OCI-LY7 (cell line): ENCODE measurements at regions not wholly inside any gene's neighbourhood (a gene's known extent, or its start where the extent isn't known, plus 50 kb on each side); places are given as distances from the start of the nearest gene placed in this dataset.

Experiments
- BruUV-seq: library from RNA; stranded (reverse); fragments of 400-500 nt; replicated peaks from 2 replicates; lab custom pipeline; 2021; lab: Mats Ljungman, UMichigan
- CTCF ChIA-PET: fragments of 300-600 bp; sonication (Branson Sonifier 250); formaldehyde crosslinking; loops from one replicate; lab custom pipeline; 2022; ENCODE audit warnings: antibody characterized with exemption; ENCODE audit not compliant: unreplicated experiment; lab: Charles Lee
- POLR2A ChIA-PET: fragments of 300-600 bp; sonication (Branson Sonifier 250); formaldehyde crosslinking; loops from one replicate; lab custom pipeline; 2022; ENCODE audit warnings: antibody characterized with exemption; lab: Charles Lee
- DNase-seq: peaks from one replicate; pipeline ENCODE4 v3.0.0-alpha.2; 2015; ENCODE audit warnings: low spot score
- H2AFZ ChIP-seq: fragments of 200-600 bp; sonication (generic), shearing (Covaris generic); 2 replicates; pipeline ENCODE4 v1.6.1; 2014; ENCODE audit warnings: mild to moderate bottlenecking, antibody characterized with exemption, low read length, moderate library complexity
- H3K27ac ChIP-seq: fragments of 200-600 bp; sonication (generic); 2 replicates; pipeline ENCODE4 v1.5.1; 2014; ENCODE audit warnings: mixed run types, low read depth, mild to moderate bottlenecking, moderate library complexity, low read length, inconsistent platforms; ENCODE audit not compliant: poor library complexity, severe bottlenecking
- H3K36me3 ChIP-seq: fragments of 200-600 bp; sonication (generic); 2 replicates; pipeline ENCODE4 v1.6.1; 2014; ENCODE audit warnings: mild to moderate bottlenecking, antibody characterized with exemption, low read length, moderate library complexity, mixed read lengths; ENCODE audit not compliant: insufficient read depth
- H3K4me1 ChIP-seq: fragments of 200-600 bp; sonication (generic); 2 replicates; pipeline ENCODE4 v1.5.1; 2014; ENCODE audit warnings: mild to moderate bottlenecking, low read length; ENCODE audit not compliant: insufficient read depth, poor library complexity, severe bottlenecking
- H3K4me2 ChIP-seq: fragments of 200-600 bp; sonication (generic); 2 replicates; pipeline ENCODE4 v1.6.1; 2014; ENCODE audit warnings: mild to moderate bottlenecking, low read length
- H3K4me3 ChIP-seq: fragments of 200-600 bp; sonication (generic); 2 replicates; pipeline ENCODE4 v1.5.1; 2014; ENCODE audit warnings: mild to moderate bottlenecking, low read depth, low read length; ENCODE audit not compliant: poor library complexity, severe bottlenecking
- H3K79me2 ChIP-seq: fragments of 200-600 bp; sonication (generic); 2 replicates; pipeline ENCODE4 v1.6.1; 2016; ENCODE audit warnings: low read depth, mild to moderate bottlenecking, low read length, moderate library complexity, mixed read lengths; ENCODE audit not compliant: insufficient read depth
- H3K9me2 ChIP-seq: fragments of 200-600 bp; sonication (generic); 2 replicates; pipeline ENCODE4 v1.6.1; 2016; ENCODE audit warnings: mild to moderate bottlenecking, low read length, mixed read lengths; ENCODE audit not compliant: insufficient read depth
- H3K9me3 ChIP-seq: fragments of 200-600 bp; sonication (generic); 2 replicates; pipeline ENCODE4 v1.6.1; 2014; ENCODE audit warnings: mild to moderate bottlenecking, mixed run types, low read length, mixed read lengths
- H4K20me1 ChIP-seq: fragments of 200-600 bp; sonication (generic); 2 replicates; pipeline ENCODE4 v1.6.1; 2014; ENCODE audit warnings: mild to moderate bottlenecking, antibody characterized with exemption, low read length, moderate library complexity, mixed read lengths; ENCODE audit not compliant: insufficient read depth
- EZH2phosphoT487 ChIP-seq: fragments of 200-600 bp; sonication (generic); IDR thresholded peaks from 2 replicates; pipeline ENCODE4 v1.6.1; 2018; ENCODE audit warnings: low read depth, borderline replicate concordance, mild to moderate bottlenecking, mixed run types, antibody characterized with exemption, low read length, moderate library complexity, mixed read lengths
- intact Hi-C: fragments of 100-400 bp; cut with micrococcal nuclease; formaldehyde crosslinking; loops from one replicate; pipeline ENCODE4 v1.10.0; 2022; ENCODE audit not compliant: unreplicated experiment
- TF ChIP-seq, protein P1 (sequence below): fragments of 200-600 bp; sonication (generic); conservative IDR thresholded peaks from 2 replicates; pipeline ENCODE4 v1.5.1; 2014; ENCODE audit warnings: mild to moderate bottlenecking, antibody characterized with exemption, low read length, moderate library complexity, mixed read lengths

DNA sequence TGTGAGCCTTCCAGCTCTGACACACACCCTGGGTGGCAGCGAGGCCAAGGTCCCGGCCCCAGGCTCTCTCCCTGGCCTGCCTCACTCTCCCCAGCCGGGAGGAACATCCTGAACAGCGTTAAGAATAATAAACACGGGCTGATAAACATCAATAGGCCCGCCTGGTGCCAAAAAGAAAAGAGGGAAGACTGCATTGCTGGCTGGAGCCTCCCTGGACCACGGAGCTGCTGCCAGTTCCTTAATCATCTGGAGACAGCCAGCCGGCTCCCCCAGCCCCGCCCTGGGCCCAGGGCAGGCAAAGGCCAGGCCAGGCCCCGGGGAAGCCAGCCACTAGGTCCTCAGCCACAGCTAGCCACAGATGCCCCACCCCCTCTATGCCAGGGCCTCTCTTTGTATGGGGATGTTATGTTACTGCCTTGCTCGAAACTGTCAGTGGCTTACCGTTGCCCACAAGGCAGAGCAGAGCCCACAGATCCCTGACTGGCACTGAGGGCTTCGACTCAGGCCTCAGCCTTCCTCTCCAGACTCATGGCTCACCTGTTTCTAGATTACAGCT is 293.7 kb downstream of the DYSF start:
- DNase-seq = no peak
- Histone ChIP-seq H3K36me3 (no peaks in the 10 kb centered on the region), H3K27ac (no peak overlapping the region), H3K79me2 (no peaks in the 10 kb centered on the region), H3K4me3 (no peak overlapping the region), H3K9me3 (no peaks in the 10 kb centered on the region), H4K20me1 (no peaks in the 10 kb centered on the region), H2AFZ (no peak overlapping the region), H3K9me2 (no peaks in the 10 kb centered on the region), H3K4me1 (no peaks in the 10 kb centered on the region), H3K4me2 (no peak overlapping the region)
- BruUV-seq = no TSS peak
- CTCF ChIA-PET = no interaction called here
- POLR2A ChIA-PET = no interaction called here
- no peak for TF ChIP-seq EZH2phosphoT487
- TF ChIP-seq, protein P1, sequence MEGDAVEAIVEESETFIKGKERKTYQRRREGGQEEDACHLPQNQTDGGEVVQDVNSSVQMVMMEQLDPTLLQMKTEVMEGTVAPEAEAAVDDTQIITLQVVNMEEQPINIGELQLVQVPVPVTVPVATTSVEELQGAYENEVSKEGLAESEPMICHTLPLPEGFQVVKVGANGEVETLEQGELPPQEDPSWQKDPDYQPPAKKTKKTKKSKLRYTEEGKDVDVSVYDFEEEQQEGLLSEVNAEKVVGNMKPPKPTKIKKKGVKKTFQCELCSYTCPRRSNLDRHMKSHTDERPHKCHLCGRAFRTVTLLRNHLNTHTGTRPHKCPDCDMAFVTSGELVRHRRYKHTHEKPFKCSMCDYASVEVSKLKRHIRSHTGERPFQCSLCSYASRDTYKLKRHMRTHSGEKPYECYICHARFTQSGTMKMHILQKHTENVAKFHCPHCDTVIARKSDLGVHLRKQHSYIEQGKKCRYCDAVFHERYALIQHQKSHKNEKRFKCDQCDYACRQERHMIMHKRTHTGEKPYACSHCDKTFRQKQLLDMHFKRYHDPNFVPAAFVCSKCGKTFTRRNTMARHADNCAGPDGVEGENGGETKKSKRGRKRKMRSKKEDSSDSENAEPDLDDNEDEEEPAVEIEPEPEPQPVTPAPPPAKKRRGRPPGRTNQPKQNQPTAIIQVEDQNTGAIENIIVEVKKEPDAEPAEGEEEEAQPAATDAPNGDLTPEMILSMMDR = no peak
- intact Hi-C loops = no loop called here

DNA sequence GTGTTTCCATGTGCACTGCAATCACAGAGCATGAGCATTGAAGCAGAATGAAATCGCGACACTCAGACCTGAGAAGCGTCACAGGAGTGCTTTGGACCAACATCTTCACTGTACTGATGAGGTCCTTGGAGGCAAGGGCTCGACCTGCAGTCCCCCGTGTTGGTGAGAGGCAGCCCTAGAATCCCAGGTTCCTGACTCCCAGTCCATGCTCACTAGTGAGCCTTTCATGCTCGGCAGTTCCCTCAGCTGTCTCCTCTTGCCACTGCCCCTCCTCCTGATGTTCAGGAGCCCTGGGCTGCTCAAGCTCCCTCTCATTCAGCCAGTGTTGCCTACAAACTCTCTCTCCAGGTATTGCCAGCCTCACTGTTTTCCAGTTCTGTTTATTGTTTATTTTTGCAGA is 291.4 kb downstream of the DYSF start:
- Histone ChIP-seq H3K9me3 (no peaks in the 10 kb centered on the region), H3K4me2 (no peak overlapping the region), H3K9me2 (no peaks in the 10 kb centered on the region), H2AFZ (no peak overlapping the region), H3K4me1 (no peaks in the 10 kb centered on the region), H4K20me1 (no peaks in the 10 kb centered on the region), H3K79me2 (no peaks in the 10 kb centered on the region), H3K27ac (no peak overlapping the region), H3K4me3 (no peak overlapping the region), H3K36me3 (no peaks in the 10 kb centered on the region)
- TF ChIP-seq, protein P1 = no peak
- TF ChIP-seq EZH2phosphoT487 = no peak
- no peak for DNase-seq
- ChIA-PET POLR2A (no interaction called here), CTCF (no interaction called here)
- intact Hi-C loops = no loop called here
- no TSS peak for BruUV-seq

DNA sequence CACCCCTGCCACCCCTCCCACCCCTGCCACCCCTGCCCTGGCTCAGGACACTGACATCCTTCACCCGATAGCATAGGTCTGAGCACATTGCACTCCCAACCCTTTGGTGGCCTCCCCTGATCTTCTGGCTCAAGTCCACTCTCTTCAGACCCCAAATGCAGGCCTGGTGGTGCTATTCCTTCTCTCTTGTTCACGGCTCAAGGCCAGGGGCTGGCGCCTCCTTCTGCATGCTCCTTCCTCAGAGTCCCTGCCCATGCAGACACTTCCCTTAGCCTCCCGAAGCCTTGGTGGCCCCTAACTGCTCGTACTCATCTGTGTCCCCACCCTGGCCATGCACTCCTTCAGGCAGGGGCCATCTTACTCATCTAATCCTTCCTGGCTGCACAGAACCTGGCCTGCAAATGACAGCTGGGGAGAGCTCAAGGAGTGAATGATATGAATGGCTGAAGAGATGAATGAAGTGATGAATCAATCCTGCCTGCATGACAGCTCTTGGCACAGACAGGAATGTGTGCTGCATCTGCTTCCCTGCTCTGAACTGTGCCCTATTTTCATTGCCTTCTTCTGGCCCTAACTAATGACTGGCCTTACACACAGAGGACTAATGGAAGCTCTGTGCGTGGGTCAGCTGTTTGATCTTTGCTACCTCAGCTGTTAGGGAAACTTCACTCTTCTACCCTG is 290.8 kb downstream of the DYSF start:
- Histone ChIP-seq H3K36me3 (no peaks in the 10 kb centered on the region), H3K9me3 (no peaks in the 10 kb centered on the region), H3K27ac (no peak overlapping the region), H2AFZ (no peak overlapping the region), H3K4me1 (no peaks in the 10 kb centered on the region), H4K20me1 (no peaks in the 10 kb centered on the region), H3K9me2 (no peaks in the 10 kb centered on the region), H3K79me2 (no peaks in the 10 kb centered on the region), H3K4me3 (no peak overlapping the region), H3K4me2 (no peak overlapping the region)
- ChIA-PET POLR2A (no interaction called here), CTCF (no interaction called here)
- no peak for DNase-seq
- BruUV-seq = no TSS peak
- TF ChIP-seq EZH2phosphoT487 = no peak
- TF ChIP-seq, protein P1 = no peak
- intact Hi-C loops = no loop called here
